ENCODE measurements at regions not wholly inside any gene's neighbourhood (a gene's known extent, or its start where the extent isn't known, plus 50 kb on each side); places are given as distances from the start of the nearest gene placed in this dataset.

DNA sequence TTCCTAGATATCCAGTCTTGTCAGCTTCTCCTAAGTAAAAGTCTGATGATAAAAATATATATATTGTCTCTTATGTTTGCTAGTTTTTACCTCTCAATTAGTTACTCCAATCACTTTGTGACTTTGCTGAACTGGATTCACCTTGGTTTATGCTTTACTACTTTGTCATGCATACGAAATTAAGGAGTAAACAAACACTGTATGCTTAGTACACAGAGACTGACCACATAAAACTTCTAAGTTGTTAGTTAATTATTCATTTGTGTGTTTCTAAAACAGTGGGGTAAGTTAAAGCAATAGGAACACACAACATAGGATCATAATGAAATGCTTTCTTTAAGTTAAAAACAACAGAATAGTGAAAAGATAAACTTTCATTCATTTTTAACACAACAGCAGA, 877.3 kb upstream of the MAP3K7 start:
- DNase-seq (ENCODE audit: low spot score): no peak

DNA sequence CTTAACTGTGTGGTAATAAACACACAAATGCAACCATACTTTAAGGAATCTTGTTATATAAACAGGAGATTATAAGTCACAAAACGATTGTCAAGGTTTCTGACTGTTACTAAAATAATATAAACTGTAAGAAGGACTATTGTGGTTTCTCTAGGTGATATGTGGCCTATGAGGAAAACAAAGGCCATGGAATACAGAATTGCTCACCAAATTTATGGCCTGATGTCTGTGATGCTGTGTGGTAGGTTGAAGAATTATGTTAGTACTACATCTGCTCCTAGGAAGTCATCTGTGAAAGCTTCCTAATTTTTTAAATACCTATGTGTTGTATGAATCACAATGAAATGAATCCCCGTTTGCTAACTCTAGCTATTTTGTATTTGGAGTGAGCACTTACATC, 875.4 kb upstream of the MAP3K7 start:
- no peak for DNase-seq (ENCODE audit: low spot score)

DNA sequence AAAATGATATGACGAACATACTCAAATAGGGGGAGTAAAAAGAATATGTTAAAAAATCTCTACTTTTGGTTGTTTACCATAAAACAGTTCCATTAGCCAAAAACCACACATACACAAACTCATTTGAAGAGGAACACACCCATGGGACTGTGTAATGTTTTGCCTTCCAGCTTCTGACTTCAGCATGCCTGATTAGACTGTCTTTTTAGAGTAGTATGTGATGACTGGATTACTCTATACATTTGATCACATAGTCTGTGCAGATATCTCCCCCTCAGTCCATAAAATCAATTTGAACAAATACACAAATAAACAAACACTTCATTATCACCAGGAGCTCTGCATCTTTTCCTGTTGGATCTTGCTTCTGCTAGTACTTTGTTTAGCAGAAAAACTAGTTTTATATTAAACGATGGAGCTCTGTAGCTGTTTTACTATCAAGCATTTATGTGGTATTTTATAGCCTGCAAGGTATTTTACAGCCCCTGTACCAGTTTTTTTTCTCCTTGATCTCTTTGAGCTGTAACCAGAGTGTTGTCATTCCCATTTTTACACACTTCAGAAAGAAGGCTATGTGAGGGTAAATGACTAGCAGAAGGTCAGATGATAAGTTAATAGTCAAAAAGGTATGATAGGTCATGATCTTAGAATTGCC, 866.5 kb upstream of the MAP3K7 start:
- DNase-seq (ENCODE audit: low spot score): no peak

DNA sequence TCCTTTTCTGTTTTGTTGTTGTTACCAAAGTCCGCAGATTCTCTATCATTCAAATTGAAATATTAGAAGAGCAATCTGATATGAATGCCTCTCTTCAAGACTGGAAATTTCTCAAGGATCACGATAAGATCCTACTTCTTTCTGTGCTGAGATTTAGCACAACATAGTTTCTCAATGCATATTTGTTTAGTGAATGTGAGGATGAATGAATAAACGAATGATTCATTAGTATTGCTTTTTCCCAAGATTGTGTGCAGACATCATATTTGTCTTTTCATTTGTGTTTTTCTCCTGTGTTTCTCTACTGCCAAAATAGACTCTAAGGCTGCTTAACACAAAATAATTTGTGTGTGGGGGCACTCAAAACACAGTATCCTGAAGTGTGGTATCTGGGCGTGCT, 862.7 kb upstream of the MAP3K7 start:
- DNase-seq (ENCODE audit: low spot score): no peak

DNA sequence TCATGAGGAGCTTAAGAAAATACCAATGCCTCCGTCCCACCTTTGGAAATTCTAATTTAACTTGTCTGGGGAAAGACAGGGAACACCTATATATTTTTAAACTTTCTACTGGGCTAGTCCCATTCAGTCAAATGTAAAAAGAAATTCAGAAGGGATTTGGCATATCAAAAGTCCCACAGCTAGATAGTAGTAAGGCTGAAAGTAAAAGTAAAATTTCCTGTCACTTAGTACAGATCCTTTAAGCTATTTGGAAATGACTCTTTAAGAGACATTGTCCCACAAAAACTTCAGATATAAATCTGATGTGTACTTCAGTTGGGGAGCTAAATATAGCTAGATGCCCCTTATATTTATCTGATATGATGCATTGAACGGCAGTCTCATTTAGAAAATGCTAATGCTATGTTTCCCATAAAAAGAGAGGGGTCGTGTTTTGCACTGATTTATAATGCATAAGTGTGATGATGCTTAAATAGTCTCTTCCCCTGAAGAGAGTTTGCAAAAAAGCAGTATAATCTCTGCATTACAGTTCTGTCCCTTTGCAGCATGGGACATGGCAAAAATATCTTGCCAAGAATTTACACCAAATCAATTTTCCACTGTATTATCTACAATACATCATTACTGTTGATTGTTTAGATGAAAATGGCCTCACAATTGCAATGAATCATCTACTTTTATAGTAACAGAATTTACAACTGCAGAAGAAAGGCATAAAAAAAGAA, 860.8 kb upstream of the MAP3K7 start:
- no peak for DNase-seq (ENCODE audit: low spot score)

DNA sequence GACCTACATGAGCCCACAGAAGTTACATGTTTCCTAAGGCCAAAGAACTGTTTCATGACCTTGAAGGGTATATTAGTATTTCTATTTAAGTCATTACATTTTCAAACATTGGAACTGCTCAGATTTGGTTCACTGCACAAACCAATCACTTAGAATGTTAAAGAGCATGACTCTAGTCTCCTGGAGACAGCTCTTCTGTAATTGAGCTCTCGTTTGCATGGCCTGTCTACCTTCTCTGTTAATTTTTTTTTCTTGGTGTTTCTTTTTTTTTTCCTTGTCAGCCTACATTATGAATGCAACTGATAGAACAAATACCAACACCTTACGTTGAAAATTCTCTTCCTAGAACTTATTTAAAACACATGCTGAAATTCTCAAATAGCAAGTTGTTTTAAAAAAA, 860.2 kb upstream of the MAP3K7 start:
- DNase-seq (ENCODE audit: low spot score): no peak

DNA sequence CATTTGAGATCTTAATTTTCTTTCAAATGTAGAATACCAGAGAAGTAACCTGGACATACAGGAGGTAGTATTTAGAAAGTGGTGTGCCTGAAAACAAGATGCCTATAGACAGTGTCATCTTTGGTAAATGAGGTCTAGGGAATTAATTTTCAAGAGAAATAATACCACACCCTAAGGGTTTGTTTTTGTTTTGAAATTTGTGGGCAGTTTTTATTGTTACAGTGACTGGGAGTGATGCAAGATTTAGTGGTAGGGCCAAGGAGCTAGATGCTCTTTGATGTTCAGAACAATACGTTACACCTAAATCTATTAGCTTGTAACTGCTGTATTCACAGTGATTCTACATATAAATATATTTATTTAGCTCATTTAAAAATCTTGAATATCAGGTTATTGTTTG, 856.5 kb upstream of the MAP3K7 start:
- DNase-seq (ENCODE audit: low spot score): no peak

DNA sequence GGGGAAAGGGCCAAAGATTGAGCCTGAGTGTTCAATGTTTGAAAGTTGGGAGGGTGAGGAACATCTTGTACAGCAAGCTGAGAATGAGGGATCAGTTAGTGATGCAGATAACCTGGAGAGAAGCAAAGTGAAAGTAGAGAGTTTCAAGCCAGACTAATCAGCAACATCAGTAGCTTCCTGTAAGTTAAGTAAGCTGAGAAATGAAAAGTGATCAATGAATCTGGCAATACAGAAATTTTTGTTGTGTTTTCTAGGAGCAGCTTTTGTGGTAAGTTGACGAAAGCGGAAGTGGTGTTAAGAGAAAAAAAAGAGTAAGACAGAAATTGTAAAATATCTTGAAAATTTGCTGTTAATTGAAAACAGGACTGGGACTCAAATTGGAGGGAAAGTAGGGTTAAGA, 855.5 kb upstream of the MAP3K7 start:
- DNase-seq (ENCODE audit: low spot score): no peak

DNA sequence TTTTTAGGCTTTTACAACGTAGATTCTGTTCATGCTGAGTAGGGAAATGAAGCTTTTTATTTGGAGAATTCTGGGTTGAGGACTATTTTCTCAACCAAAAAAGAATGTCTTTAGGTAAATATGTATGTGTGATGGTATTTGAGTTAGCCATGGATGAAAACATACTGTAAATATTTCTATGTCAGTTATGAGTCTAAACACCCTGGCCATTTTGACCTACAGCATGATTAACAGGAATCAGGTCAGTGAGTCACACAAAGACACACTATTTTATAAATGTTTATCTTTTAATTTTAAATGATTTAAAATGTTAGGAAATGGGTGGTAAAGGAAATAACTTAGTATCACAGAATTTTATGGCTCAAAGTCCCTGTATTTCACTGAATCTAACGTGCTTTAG, 851.7 kb upstream of the MAP3K7 start:
- DNase-seq (ENCODE audit: low spot score): no peak

DNA sequence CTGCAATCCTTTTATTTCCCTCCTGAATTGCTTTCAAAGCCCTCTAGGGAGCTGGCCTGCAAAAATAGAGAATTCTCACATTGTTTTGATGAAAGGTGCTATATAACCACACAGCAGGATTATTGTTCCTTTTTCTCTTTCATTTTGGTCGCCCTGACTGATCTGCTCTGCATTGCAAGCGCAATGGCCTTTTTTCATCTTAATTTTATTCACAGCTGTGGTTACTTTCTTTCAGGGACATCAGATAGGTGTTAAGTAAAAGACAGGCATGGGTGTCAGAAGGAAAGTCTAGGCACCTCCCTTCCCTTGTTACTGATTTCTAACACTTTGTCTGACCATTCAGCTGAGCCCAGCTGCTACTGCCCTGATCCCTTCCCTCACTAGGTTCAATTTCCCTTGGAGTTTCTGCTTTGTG, 850.5 kb upstream of the MAP3K7 start:
- no peak for DNase-seq (ENCODE audit: low spot score)

DNA sequence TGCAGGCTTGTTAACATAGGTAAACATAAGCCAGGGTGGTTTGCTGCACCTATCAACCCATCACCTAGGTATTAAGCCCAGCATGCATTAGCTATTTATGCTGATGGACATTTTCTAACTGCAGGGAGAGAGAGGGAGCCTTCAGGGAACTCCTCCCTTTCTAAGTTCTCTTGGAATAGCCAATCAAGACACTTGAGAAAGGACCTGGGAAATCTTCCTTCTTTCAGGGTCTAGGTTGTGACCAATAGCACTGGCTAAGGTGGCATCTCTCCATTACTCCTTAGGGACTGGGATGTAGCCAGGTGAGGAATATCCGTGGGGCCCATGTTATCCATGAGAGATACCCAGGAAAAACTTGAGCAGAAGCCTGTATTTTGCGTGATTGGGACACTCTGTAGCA, 849.6 kb upstream of the MAP3K7 start:
- DNase-seq (ENCODE audit: low spot score): no peak

DNA sequence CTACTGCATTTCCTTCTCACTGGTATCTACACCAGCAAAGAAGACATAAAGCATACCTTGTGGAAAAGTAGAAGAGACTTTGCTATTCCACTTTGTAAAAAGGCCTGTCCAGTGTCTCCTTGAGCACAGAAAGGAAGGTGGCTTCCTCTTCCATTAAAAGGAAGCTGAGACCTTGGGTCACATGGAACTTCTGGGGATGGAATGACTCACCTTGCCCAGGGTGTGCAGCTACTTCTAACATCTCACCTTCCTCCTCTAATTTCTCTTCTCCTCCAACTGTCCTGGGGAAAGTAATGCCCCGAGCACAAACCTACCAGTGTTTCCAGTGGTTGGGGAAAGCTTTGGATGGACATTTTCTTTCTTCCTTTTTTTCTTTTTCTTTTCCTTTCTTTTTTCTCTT, 848.8 kb upstream of the MAP3K7 start:
- no peak for DNase-seq (ENCODE audit: low spot score)

DNA sequence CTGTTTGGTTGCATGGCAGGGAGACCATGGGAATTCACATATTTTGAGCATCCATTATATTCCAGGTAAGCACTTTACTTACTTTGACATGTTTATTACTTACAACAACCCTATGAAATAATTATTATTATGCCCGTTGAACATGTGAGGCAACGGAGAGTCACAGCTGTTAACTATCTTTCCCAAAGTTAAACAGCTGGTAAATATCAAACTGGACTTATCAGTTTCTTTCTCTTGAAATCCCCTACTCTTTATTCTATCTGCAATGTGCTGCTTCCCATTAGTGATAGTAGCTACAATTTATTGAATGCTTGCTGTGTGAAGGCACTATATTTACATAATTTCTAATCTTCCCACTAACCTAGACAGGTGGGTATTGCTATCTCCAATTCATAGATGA, 847.7 kb upstream of the MAP3K7 start:
- no peak for DNase-seq (ENCODE audit: low spot score)

DNA sequence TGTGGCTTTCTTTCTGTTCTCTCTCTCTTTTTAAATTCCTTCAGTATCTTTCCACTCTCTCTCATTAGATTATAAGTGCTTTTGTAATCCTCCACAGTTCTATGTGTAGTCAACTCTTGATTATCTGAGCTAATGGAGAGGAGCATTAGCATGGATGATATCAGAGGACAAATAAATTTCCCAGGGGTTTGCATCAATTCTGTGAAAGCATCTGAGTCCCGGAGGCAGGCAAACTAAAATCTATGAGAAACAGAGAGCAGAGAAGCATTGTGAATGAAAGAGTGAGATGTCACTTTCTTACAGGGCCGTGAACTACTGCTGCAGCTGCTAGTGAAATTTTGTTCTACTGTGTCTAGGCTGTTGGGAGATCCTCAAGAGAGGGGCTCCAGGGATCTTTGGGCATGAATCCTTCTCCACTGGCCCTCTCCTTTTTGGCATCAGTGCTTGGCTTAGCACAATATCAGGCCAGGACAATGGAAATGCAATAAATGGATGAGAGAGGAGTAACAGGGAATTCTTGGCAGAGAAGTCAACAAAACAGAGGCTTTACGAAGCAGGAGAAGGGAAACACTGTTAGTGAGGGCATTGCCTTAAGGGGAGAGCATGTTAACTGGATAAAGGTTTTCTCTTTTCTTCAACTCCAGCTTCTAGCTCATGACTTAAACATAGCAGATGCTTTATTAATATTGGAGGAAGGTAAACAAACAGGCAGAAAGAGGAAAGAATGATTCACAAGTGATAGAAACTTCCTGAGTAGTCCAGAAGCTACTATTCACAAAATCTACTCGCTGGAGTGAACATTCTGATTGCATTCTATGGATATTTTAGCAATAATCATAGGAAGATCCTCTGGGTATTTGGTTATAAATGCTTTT, 847.0 kb upstream of the MAP3K7 start:
- DNase-seq (ENCODE audit: low spot score): no peak

DNA sequence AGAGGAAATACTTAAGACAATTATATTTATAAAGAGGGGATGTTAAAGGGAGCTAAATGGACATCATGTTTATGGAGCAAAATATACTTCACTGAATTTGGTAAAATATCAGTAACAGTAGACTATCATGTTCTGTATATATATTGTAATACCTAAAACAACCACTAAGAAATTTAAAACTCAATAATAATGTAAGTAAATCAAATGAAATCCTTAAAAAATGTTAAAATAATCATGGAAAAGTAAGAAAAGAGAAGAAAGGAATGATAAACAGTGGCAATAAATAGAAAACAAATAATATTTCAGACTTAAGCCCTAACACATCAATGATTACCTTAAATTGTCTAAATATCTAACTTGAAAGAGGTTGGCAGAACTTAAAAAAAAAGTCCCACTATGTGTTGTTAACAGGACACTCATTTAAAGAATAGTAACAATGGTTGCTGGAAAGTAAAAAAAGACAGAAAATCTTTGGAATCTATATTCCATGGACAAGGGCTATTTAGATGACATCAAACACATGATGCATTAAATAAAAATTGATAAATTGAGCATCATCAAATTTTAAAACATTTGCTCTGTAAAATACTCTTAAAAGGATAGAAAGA, 842.2 kb upstream of the MAP3K7 start:
- DNase-seq (ENCODE audit: low spot score): no peak

DNA sequence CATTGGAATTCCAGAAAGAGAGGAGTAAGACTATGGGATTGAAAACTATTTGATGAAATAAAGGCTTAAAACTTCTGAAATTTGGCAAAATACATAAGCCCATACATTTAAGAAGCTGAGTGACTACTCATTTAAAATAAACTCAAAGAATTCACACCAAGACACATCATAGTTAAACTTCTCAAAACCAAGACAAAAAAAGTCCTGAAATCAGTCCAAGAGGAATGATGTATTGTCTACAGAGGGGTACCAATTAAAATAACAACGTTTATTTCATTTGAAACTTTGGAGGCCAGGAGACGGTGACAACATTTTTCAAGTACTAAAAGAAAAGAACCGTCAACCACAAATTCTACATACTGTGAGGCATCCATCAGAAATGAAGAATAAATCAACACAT, 841.4 kb upstream of the MAP3K7 start:
- DNase-seq (ENCODE audit: low spot score): no peak

DNA sequence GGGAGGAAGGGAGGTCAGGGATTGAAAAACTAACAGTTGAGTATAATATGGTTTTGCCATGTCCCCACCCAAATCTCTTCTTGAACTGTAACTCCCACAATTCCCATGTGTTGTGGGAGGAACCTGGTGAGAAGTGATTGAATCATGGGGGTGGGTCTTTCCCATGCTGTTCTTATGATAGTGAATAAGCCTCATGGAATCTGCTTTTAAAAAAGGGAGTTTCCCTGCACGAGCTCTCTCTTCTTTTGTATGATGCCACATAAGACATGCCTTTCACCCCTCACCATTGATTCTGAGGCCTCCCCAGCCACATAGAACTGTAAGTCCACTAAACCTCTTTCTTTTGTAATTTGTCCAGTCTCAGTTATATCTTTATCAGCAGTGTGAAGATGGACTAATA, 833.4 kb upstream of the MAP3K7 start:
- no peak for DNase-seq (ENCODE audit: low spot score)

DNA sequence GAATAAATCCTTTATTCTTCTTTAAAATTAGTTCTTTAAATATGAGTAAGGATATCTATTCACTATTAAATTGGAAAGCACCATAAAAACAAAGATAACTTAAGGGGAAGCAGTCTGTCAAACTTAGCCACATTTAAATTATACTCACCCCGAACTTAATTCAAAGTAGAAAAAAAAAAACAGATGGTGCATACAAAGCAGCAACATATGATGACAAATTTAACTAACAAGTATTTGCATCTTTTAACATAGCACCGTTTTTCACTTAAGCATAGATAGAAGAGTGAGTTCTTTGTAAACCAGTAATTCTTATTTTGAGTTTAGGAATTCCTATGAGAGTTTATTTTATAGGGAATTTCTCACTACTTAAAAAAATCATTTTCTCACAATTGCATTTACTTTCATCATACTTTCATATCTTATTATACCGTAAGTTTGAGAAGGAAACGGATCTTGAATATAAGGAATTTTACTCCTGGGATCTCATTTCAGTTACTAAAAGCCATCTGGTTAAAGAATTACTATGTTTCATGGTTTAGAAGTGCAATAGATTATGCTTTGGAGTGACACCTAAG, 828.2 kb upstream of the MAP3K7 start:
- DNase-seq (ENCODE audit: low spot score): no peak

DNA sequence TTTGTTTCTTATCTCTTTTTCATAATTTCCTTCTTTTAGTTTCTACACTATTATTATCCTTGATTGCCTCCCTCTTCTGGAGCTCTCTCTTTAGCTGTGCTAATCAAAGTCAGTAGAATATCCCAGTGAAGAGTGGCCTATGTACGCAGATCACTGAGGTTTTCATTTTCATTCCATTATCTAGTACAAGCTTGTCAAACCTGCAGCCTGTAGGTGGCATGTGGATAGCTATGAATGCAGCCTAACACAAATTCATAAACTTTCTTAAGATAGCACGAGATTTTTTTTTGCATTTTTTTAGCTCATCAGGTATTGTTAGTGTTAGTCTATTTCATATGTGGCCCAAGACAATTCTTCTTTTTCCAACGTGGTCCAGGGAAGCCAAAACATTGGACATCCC, 825.7 kb upstream of the MAP3K7 start:
- DNase-seq (ENCODE audit: low spot score): no peak

DNA sequence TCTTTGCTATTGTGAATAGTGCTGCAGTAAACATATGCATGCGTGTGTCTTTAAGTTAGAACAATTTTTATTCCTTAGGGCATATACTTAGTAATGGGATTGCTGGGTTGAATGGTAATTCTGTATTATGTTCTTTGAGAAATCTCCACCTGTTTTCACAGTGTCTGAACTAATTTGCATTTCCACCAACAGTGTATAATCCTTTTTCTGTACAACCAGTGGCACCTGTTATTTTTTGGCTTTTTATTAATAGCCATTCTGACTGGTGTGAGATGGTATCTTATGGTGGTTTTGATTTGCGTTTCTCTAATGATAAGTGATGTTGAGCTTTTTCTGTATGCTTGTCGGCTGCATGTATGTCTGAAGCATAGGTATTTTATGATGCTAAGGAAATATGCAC, 820.8 kb upstream of the MAP3K7 start:
- DNase-seq (ENCODE audit: low spot score): no peak

DNA sequence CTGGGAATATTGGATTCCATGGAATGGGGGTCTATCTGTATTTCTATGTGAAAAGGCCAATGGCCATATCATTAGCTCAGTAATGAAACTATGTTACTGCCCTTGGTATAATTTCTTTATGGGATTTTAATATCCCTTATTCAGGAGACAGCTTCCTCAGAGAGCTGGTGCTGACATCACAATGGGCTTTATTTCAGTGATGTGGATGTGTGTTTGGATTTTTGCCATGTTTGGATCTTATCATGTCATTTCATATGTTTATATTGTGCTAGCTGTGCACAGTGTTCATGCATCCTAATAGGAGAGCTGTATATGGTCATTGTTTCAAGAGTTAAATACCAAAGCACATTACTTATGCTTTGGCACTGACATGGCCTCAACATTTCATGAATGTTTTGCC, 806.1 kb upstream of the MAP3K7 start:
- DNase-seq (ENCODE audit: low spot score): no peak

DNA sequence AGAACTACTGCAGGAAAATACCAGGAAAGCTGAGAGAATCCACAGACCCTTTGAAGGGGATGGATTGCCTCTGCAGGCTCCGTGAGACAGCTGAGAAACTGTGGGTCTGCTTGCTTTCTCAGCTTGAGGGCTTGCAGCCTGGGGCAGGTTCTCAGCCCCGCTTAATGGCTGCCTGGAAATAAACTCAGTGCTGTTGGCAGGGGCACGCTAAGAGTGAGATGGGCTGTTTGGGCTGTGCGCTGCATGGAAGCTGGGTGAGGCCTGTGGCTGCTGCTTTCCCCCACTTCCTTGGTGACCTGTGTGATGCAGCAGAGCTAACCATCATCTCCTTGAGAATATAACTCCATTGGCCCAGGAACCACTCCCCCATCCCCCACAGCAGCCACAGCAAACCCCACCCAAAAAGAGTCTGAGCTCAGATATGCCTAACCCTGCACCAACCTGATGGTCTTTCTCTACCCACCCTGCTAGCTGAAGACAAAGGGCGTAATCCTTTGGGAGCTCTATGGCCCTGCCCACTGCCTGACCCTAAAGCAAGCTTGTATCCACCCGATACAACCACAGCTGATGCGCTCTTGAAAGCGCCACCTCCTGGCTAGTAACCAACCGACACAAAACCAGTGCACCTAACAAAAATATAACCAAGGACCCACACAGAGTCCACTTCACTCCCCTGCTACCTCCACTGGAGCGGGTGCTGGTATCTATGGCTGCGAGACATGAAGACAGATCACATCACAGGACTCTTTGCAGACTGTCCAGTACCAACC, 800.6 kb upstream of the MAP3K7 start:
- no peak for DNase-seq (ENCODE audit: low spot score)
